ENCODE measurements at regions not wholly inside any gene's neighbourhood (a gene's known extent, or its start where the extent isn't known, plus 50 kb on each side); places are given as distances from the start of the nearest gene placed in this dataset.

DNA sequence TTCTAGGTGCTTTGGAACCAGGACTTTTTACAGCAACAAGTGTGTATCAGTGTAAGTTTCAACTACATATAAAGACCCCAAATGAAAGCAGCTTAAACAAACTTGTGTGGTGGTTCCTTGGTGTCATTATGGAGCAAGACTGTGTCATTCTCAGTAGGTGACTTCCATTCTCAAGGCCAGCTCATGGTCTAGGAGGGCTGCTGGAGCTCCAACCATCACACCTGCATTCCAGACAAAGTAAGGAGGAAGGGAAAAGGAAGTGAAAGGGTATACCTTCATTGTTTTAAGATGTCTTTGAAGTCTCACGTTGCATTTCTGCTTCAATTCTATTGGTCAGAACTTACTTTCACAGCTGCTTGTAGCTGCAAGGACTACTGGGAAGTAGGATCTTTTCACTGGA is 188.6 kb downstream of the C1orf94 start:
- WGBS (ENCODE audit: insufficient coverage, low coverage, missing lambda C conversion rate), result 0% methylated on average over 1 of the region's 1 CpG
- DNase-seq (ENCODE audit: extremely low read depth in 1 of 4, low spot score in 3 of 4) (no peak), FAIRE-seq (no peak), ATAC-seq (no peak)
- no peaks in the 10 kb centered on the region for H3K36me3 ChIP-seq (ENCODE audit: control insufficient read depth, insufficient read depth, low read length)
- H3K27ac ChIP-seq (ENCODE audit: extremely low read depth, low read depth, low read length), result no peak overlapping the region
- no peaks in the 10 kb centered on the region for H4K20me1 ChIP-seq (replicated peaks; ENCODE audit: control insufficient read depth, insufficient read depth, low read length)
- H3K9me1 ChIP-seq (ENCODE audit: control insufficient read depth, insufficient read depth, low read length), result no peaks in the 10 kb centered on the region
- H3K9ac ChIP-seq (ENCODE audit: insufficient read depth in 1 of 2, low read depth in 2 of 2, low read length in 2 of 2), result no peak overlapping the region
- H3K4me2 ChIP-seq (ENCODE audit: insufficient read depth, low read length), result no peak overlapping the region
- H3K9me3 ChIP-seq (replicated peaks; ENCODE audit: control insufficient read depth, insufficient read depth, low read depth, low read length), result no peaks in the 10 kb centered on the region
- H3K79me2 ChIP-seq (ENCODE audit: control insufficient read depth, insufficient read depth, low read length), result no peaks in the 10 kb centered on the region
- intact Hi-C loops (cut with micrococcal nuclease) (no loop called here), in situ Hi-C loops (cut with MboI) (no loop called here)
- no peak overlapping the region for H3K4me3 ChIP-seq
- TF ChIP-seq, protein P1, sequence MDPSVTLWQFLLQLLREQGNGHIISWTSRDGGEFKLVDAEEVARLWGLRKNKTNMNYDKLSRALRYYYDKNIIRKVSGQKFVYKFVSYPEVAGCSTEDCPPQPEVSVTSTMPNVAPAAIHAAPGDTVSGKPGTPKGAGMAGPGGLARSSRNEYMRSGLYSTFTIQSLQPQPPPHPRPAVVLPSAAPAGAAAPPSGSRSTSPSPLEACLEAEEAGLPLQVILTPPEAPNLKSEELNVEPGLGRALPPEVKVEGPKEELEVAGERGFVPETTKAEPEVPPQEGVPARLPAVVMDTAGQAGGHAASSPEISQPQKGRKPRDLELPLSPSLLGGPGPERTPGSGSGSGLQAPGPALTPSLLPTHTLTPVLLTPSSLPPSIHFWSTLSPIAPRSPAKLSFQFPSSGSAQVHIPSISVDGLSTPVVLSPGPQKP (CRISPR knock-in tag; IDR thresholded peaks at IDR 0.05), result no peak
- peak; percentile 63 for TF ChIP-seq RBM25 (IDR thresholded peaks at IDR 0.05; ENCODE audit: low read depth, low read length, severe bottlenecking)
- peaks cover 0 to 13% of the 10 kb centered on the region in 2 experiments; a peak in 2 of 5 replicates for H3K27me3 ChIP-seq (ENCODE audit: control insufficient read depth in 2 of 2, insufficient read depth in 2 of 2, low read length in 2 of 2)
- no peaks in the 10 kb centered on the region for H3K4me1 ChIP-seq (replicated peaks in 1 of 2; ENCODE audit: control insufficient read depth in 2 of 2, insufficient read depth in 2 of 2, low read length in 2 of 2)
- no peak overlapping the region for H2AFZ ChIP-seq (ENCODE audit: low read depth, low read length)
- BruUV-seq (replicated peaks), result no TSS peak
- POLR2A ChIA-PET, result no interaction called here
- CTCF ChIA-PET (ENCODE audit: low intra/inter-chr PET ratio), result no interaction called here

DNA sequence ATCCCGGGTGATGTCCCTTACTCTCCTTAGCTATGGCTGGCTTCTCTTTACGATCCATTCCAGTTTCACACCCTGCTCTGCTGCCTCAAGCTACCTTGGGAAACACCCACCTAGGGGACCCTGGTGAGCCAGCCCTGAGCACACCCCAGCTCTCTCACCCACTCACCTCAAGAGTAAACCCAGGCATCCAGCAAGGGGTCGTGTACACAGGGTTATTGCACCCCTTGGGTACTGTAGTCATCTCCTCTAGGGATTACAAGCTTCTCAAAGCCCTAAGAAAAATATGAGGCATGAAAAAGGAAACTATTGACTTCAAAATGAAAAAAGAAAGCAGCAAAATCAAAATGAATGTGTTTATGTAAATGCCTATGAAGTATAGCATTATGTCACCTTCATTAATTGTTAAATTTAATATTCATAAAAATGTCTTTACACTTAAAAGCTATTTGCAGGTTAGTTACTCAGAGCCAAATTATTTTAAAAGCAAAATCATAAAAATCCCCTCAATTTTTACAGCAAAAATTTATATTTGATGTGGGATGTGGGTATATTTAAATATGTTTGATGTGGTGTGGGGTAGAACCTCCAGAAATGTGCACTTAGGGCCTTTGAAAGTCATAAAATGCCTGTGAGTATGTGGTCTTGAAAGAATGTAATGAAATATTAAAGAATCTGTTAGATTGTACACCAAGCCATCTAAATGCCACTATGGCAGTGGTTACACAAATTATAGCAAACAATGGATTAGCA is 190.3 kb downstream of the C1orf94 start:
- Histone ChIP-seq H3K9me3 (replicated peaks; ENCODE audit: control insufficient read depth, insufficient read depth, low read depth, low read length) (no peaks in the 10 kb centered on the region), H3K36me3 (ENCODE audit: control insufficient read depth, insufficient read depth, low read length) (no peaks in the 10 kb centered on the region), H4K20me1 (replicated peaks; ENCODE audit: control insufficient read depth, insufficient read depth, low read length) (no peaks in the 10 kb centered on the region), H3K9me1 (ENCODE audit: control insufficient read depth, insufficient read depth, low read length) (no peaks in the 10 kb centered on the region), H3K9ac (ENCODE audit: insufficient read depth in 1 of 2, low read depth in 2 of 2, low read length in 2 of 2) (no peak overlapping the region), H3K27ac (ENCODE audit: extremely low read depth, low read depth, low read length) (no peak overlapping the region), H3K4me3 (no peak overlapping the region), H3K4me2 (ENCODE audit: insufficient read depth, low read length) (no peak overlapping the region), H3K79me2 (ENCODE audit: control insufficient read depth, insufficient read depth, low read length) (no peaks in the 10 kb centered on the region), H3K27me3 (ENCODE audit: control insufficient read depth in 2 of 2, insufficient read depth in 2 of 2, low read length in 2 of 2) (peaks cover 0 to 14% of the 10 kb centered on the region in 2 experiments; a peak in 1 of 5 replicates), H3K4me1 (replicated peaks in 1 of 2; ENCODE audit: control insufficient read depth in 2 of 2, insufficient read depth in 2 of 2, low read length in 2 of 2) (no peaks in the 10 kb centered on the region), H2AFZ (ENCODE audit: low read depth, low read length) (no peak overlapping the region)
- no peak for FAIRE-seq
- ChIA-PET POLR2A (no interaction called here), CTCF (ENCODE audit: low intra/inter-chr PET ratio) (no interaction called here)
- TF ChIP-seq RBM14 (IDR thresholded peaks at IDR 0.05; ENCODE audit: borderline replicate concordance, insufficient read depth, low read depth, low read length) (no peak), MYBL2 (IDR thresholded peaks at IDR 0.05; ENCODE audit: low read depth) (no peak), MYBL2 (CRISPR knock-in tag; IDR thresholded peaks at IDR 0.05; ENCODE audit: borderline replicate concordance) (no peak), HDAC6 (IDR thresholded peaks at IDR 0.05; ENCODE audit: low read depth, low read length) (no peak), ELF4 (CRISPR knock-in tag; IDR thresholded peaks at IDR 0.05) (no peak), ARID2 (IDR thresholded peaks at IDR 0.05) (no peak), ETV5 (CRISPR knock-in tag; IDR thresholded peaks at IDR 0.05; ENCODE audit: low read depth) (no peak)
- no peak for DNase-seq (ENCODE audit: extremely low read depth in 1 of 4, low spot score in 3 of 4)
- intact Hi-C loops (cut with micrococcal nuclease), result no loop called here
- no peak for ATAC-seq
- no TSS peak for BruUV-seq (replicated peaks)
- in situ Hi-C loops (cut with MboI), result no loop called here
- WGBS (ENCODE audit: insufficient coverage, low coverage, missing lambda C conversion rate), result 0% methylated on average over 3 of the region's 3 CpGs

Data from K562 (cell line).